ENCODE measurements at regions not wholly inside any gene's neighbourhood (a gene's known extent, or its start where the extent isn't known, plus 50 kb on each side); places are given as distances from the start of the nearest gene placed in this dataset.

GRCh38 chr7:16114071-16114470, 307.3 kb downstream of the CRPPA start:
- DNase-seq (ENCODE audit: low read depth): no peak
- TF ChIP-seq CTCF (IDR thresholded peaks at IDR 0.05; ENCODE audit: insufficient read depth, low read depth, low read length): no peak
- no peak overlapping the region for H3K4me3 ChIP-seq (ENCODE audit: low read depth, low read length)

DNA sequence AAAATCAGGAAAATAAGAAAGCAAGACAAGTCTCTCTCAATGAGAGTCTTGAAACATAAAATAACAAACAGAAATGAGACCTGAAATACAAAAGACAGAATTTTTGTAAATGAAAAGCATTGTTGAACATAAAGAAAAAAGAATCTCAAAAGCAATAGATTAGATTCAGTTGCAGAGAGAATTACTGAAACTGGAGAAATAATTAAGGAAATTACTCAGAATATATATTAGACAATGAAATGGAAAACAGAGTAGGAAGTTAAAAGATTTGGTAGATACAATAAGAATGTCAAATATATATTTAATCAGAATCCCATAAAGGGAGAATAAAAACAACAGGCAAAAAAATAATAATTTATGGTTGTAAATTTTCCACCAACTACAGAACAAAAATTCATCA, 308.3 kb downstream of the CRPPA start:
- H3K4me3 ChIP-seq (ENCODE audit: low read depth, low read length): no peak overlapping the region
- TF ChIP-seq CTCF (IDR thresholded peaks at IDR 0.05; ENCODE audit: insufficient read depth, low read depth, low read length): no peak
- no peak for DNase-seq (ENCODE audit: low read depth)

DNA sequence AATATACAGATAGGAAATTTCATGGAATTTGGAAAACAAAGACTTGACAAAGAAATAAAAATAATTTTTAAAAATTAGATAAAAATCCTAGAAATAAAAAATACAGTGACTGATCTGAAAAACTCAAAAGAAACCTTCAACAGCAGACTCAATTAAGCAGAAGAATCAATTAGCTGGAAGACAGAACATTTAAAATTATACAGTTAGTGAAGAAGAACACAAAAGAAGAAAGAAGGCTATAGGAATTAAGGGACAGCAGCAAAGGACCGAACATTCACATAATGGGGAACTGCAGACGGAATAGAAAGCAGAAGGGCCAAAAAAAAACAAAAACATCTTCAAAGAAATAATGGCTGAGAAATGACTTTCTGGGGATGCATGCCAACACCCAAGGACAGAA, 314.5 kb downstream of the CRPPA start:
- H3K4me3 ChIP-seq (ENCODE audit: low read depth, low read length): no peak overlapping the region
- no peak for DNase-seq (ENCODE audit: low read depth)
- no peak for TF ChIP-seq CTCF (IDR thresholded peaks at IDR 0.05; ENCODE audit: insufficient read depth, low read depth, low read length)

DNA sequence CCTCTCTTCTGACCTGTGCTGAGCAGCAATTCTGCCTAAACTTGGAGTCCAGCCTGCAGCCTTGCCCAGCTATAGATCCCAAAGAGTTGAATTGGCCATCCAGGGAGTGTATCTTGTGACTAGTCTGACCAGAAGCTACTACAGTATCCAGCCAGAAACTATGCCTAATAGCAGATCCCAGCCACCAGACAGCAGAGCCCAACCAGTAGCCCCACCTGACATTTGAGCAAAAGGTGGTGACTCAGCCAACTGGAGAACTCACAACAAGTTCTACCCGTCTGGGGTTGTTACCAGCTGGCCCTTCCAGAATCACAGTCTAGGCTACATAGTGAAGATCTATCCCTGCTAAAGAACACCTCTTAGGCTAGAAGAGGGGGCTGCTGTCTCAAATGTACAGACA, 315.0 kb downstream of the CRPPA start:
- DNase-seq (ENCODE audit: low read depth): no peak
- no peak overlapping the region for H3K4me3 ChIP-seq (ENCODE audit: low read depth, low read length)
- no peak for TF ChIP-seq CTCF (IDR thresholded peaks at IDR 0.05; ENCODE audit: insufficient read depth, low read depth, low read length)

DNA sequence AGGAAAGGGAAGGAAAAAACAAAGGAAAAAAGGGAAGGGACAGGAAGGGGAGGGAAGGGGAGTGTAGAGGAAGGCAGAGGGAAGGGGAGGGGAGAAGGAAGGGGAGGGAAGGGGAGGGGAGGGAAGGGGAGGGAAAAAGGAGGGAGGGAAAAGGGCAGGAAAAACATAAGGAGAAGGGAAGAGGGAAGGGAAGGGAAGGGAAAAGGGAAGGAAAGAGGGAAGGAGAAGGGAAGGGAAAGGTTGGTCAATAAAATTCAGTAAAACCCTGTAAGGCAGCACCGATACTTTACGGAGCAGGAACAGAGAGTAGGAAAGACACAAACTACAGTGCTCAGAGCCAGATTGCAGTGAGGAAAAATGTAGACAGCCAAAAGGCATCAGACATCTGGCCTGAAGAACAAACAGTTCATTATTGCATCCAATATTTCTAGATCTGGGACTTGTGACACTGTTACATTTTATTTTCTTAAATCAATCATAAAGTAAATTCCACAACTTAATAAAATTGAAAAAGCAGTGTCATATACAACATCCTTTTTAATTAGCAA, 322.0 kb downstream of the CRPPA start:
- H3K4me3 ChIP-seq (ENCODE audit: low read depth, low read length): no peak overlapping the region
- no peak for TF ChIP-seq CTCF (IDR thresholded peaks at IDR 0.05; ENCODE audit: insufficient read depth, low read depth, low read length)
- no peak for DNase-seq (ENCODE audit: low read depth)

DNA sequence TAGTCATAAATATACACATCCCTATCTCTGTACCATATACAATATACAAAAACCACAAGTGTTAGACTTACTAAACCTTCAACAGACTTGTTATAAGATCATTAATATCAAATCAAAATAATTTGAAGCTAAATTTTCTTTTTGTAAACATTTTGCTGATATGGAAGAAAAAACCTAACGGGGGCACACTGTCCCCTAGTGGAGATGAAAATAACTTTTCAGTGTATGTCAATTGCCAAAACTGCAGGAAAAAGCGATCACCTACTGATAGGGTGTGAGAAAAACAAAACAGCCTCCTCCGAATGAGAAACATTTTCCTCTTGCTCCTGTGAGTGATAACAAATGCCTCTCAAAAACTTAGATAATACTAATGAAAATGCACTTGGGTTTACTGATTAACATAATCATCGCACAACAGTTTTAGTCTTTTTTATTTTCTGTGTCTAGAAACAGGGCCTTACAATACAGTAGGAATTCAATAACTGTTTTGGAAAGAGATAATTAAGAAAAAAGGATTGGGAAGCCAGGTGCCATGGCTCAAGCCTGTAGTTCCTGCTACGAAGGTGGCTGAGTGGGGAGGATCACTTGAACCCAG, 322.7 kb downstream of the CRPPA start:
- no peak overlapping the region for H3K4me3 ChIP-seq (ENCODE audit: low read depth, low read length)
- peak; percentile 20 for DNase-seq (ENCODE audit: low read depth)
- TF ChIP-seq CTCF (IDR thresholded peaks at IDR 0.05; ENCODE audit: insufficient read depth, low read depth, low read length): peak; percentile 74

DNA sequence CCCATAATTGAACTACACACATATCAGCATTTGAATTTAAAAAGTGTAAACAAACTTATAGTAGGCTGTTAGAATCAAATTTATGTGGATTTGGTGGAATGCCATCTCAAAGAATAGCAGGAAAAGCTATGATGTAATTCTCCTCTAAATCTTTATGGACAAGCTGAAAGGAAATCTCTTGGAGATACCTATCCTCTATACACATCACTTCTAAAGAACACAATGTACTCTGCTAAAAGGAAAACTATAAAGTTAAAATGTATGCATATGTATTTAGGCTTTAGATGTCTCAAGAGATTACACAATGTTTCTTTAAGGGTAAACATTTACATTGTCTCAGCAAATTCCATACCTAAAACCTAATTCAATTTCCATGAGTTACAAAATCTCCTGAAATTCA, 323.3 kb downstream of the CRPPA start:
- TF ChIP-seq CTCF (IDR thresholded peaks at IDR 0.05; ENCODE audit: insufficient read depth, low read depth, low read length): no peak
- peak; percentile 20 for DNase-seq (ENCODE audit: low read depth)
- no peak overlapping the region for H3K4me3 ChIP-seq (ENCODE audit: low read depth, low read length)

Data from fibroblast of villous mesenchyme (primary cell).